ENCODE measurements at regions not wholly inside any gene's neighbourhood (a gene's known extent, or its start where the extent isn't known, plus 50 kb on each side); places are given as distances from the start of the nearest gene placed in this dataset.

DNA sequence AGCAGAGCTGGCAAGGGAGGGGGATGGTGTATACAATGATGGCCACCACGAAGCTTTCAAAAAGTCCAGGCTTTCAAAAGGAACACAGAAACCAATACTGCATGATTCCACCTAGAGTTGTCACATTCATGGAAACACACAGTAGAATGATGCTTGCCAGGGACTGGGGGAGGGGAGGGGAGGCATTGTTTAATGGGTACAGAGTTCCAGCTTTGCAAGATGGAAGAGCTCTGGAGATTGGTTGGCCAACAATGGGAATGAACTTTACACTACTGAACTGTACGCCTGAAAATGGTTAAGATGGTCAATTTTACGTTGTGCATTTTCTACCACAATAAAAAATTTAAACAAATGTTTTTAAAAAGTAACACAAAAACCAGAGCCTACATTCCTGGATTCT lies 104.5 kb upstream of the KDM7A start:
- no peak for TF ChIP-seq EZH2 (IDR thresholded peaks at IDR 0.05; ENCODE audit: borderline replicate concordance, low read depth, low read length, severe bottlenecking)
- no peak for TF ChIP-seq CTCF (IDR thresholded peaks at IDR 0.05; ENCODE audit: extremely low read depth in 1 of 2, insufficient read depth in 1 of 2, low read depth in 1 of 2, low read length in 2 of 2)
- no peak for TF ChIP-seq MAX (IDR thresholded peaks at IDR 0.05; ENCODE audit: insufficient read depth, insufficient read length)
